Breast epithelium (tissue), 3 donors: ENCODE measurements at regions not wholly inside any gene's neighbourhood (a gene's known extent, or its start where the extent isn't known, plus 50 kb on each side); places are given as distances from the start of the nearest gene placed in this dataset.

Experiments used
- CTCF ChIP-seq, 3 donors: fragments of 450-650 bp; IDR thresholded peaks; one replicate each; pipeline ENCODE4 v1.5.1; 2016 to 2017; ENCODE audit warnings: antibody characterized with exemption in 3 of 3, mild to moderate bottlenecking in 3 of 3, moderate library complexity in 3 of 3
- POLR2AphosphoS5 ChIP-seq, 3 donors: sonication (generic); formaldehyde crosslinking; IDR thresholded peaks; one replicate each; pipeline ENCODE4 v1.6.1; 2017; ENCODE audit warnings: antibody characterized with exemption in 3 of 3

GRCh38 chr2:121869363-121869762 is 113.9 kb downstream of the TSN start:
- no peak for TF ChIP-seq CTCF (IDR thresholded peaks at IDR 0.05)
- TF ChIP-seq POLR2AphosphoS5 (IDR thresholded peaks at IDR 0.05) = no peak
